Loucy (cell line): ENCODE measurements at regions not wholly inside any gene's neighbourhood (a gene's known extent, or its start where the extent isn't known, plus 50 kb on each side); places are given as distances from the start of the nearest gene placed in this dataset.

Experiments used
- EZH2phosphoT487 ChIP-seq: fragments of 200-600 bp; IDR thresholded peaks from 2 replicates; pipeline ENCODE4 v1.6.1; 2018; ENCODE audit warnings: antibody characterized with exemption, mild to moderate bottlenecking, moderate library complexity, borderline replicate concordance
- TF ChIP-seq, protein P1 (sequence below): fragments of 200-600 bp; sonication (generic); conservative IDR thresholded peaks from 2 replicates; pipeline ENCODE4 v1.5.1; 2014; ENCODE audit warnings: mild to moderate bottlenecking, antibody characterized with exemption, low read length

GRCh38 chr18:41034413-41034812, 920.6 kb upstream of the PIK3C3 start:
- TF ChIP-seq, protein P1, sequence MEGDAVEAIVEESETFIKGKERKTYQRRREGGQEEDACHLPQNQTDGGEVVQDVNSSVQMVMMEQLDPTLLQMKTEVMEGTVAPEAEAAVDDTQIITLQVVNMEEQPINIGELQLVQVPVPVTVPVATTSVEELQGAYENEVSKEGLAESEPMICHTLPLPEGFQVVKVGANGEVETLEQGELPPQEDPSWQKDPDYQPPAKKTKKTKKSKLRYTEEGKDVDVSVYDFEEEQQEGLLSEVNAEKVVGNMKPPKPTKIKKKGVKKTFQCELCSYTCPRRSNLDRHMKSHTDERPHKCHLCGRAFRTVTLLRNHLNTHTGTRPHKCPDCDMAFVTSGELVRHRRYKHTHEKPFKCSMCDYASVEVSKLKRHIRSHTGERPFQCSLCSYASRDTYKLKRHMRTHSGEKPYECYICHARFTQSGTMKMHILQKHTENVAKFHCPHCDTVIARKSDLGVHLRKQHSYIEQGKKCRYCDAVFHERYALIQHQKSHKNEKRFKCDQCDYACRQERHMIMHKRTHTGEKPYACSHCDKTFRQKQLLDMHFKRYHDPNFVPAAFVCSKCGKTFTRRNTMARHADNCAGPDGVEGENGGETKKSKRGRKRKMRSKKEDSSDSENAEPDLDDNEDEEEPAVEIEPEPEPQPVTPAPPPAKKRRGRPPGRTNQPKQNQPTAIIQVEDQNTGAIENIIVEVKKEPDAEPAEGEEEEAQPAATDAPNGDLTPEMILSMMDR: no peak
- TF ChIP-seq EZH2phosphoT487: no peak
